GM23338 (cell line): ENCODE measurements at regions not wholly inside any gene's neighbourhood (a gene's known extent, or its start where the extent isn't known, plus 50 kb on each side); places are given as distances from the start of the nearest gene placed in this dataset.

Experiments
- ATAC-seq: fragments of 200-7000 bp; cut with Tn5 transposase; 3 replicates; pipeline ENCODE4 v1.9.1; 2020
- DNase-seq: peaks from one replicate; pipeline ENCODE4 v3.0.0-alpha.2; 2015; ENCODE audit warnings: low spot score
- H2AFZ ChIP-seq: fragments of 200-600 bp; sonication (generic); 2 replicates; pipeline ENCODE4 v1.8.0; 2016; ENCODE audit warnings: antibody characterized with exemption, mild to moderate bottlenecking, moderate library complexity
- H3F3A ChIP-seq: fragments of 200-600 bp; sonication (generic); replicated peaks from 2 replicates; pipeline ENCODE4 v1.8.0; 2017; ENCODE audit warnings: antibody characterized with exemption, mixed run types, low read depth
- H3K27ac ChIP-seq: fragments of 200-600 bp; sonication (generic); 2 replicates; pipeline ENCODE4 v1.6.1; 2016; ENCODE audit warnings: low read depth
- H3K27me3 ChIP-seq: fragments of 200-600 bp; sonication (generic); 2 replicates; pipeline ENCODE4 v1.8.0; 2016; ENCODE audit warnings: mild to moderate bottlenecking, mixed run types, moderate library complexity; ENCODE audit not compliant: insufficient read depth
- H3K36me3 ChIP-seq: fragments of 200-600 bp; sonication (generic); 2 replicates; pipeline ENCODE4 v1.8.0; 2016; ENCODE audit warnings: mild to moderate bottlenecking; ENCODE audit not compliant: insufficient read depth
- H3K4me1 ChIP-seq: fragments of 200-600 bp; sonication (generic); 2 replicates; pipeline ENCODE4 v1.8.0; 2016; ENCODE audit warnings: mild to moderate bottlenecking, moderate library complexity; ENCODE audit not compliant: insufficient read depth
- H3K4me2 ChIP-seq: fragments of 200-600 bp; sonication (generic); 2 replicates; pipeline ENCODE4 v1.7.1; 2017; ENCODE audit warnings: mixed run types
- H3K4me3 ChIP-seq: fragments of 200-600 bp; sonication (generic); 2 replicates; pipeline ENCODE4 v1.6.1; 2016; ENCODE audit warnings: mixed run types
- H3K79me2 ChIP-seq: fragments of 200-600 bp; sonication (generic); replicated peaks from 2 replicates; pipeline ENCODE4 v1.8.0; 2017; ENCODE audit warnings: mild to moderate bottlenecking; ENCODE audit not compliant: insufficient read depth
- H3K9me2 ChIP-seq: fragments of 200-600 bp; sonication (generic); 2 replicates; pipeline ENCODE4 v1.8.0; 2017; ENCODE audit not compliant: insufficient read depth
- H4K20me1 ChIP-seq: fragments of 200-600 bp; sonication (generic); replicated peaks from 2 replicates; pipeline ENCODE4 v1.8.0; 2017; ENCODE audit warnings: mild to moderate bottlenecking; ENCODE audit not compliant: insufficient read depth
- H3K27ac Mint-ChIP-seq: 2 replicates; pipeline ENCODE4 v1.8.0; 2020; ENCODE audit warnings: inconsistent platforms, mild to moderate bottlenecking, moderate library complexity, mixed read lengths
- H3K27me3 Mint-ChIP-seq: 3 replicates; pipeline ENCODE4 v1.8.0; 2022; ENCODE audit warnings: low read depth, mild to moderate bottlenecking, moderate library complexity, mixed read lengths, inconsistent platforms; ENCODE audit not compliant: insufficient read depth, poor library complexity
- H3K36me3 Mint-ChIP-seq: 3 replicates; pipeline ENCODE4 v1.8.0; 2021; ENCODE audit warnings: low read depth, mild to moderate bottlenecking, inconsistent platforms, moderate library complexity, mixed read lengths
- H3K4me1 Mint-ChIP-seq: 3 replicates; pipeline ENCODE4 v1.8.0; 2020; ENCODE audit warnings: mild to moderate bottlenecking, inconsistent platforms, mixed read lengths
- H3K4me3 Mint-ChIP-seq: 3 replicates; pipeline ENCODE4 v1.8.0; 2021; ENCODE audit warnings: moderate library complexity, mild to moderate bottlenecking, inconsistent platforms, mixed read lengths
- H3K9me3 Mint-ChIP-seq: 3 replicates; pipeline ENCODE4 v1.8.0; 2020; ENCODE audit warnings: moderate library complexity, mild to moderate bottlenecking, inconsistent platforms, mixed read lengths
- CREB1 ChIP-seq: fragments of 250-450 bp; sonication (Bioruptor Pico); IDR thresholded peaks from 2 replicates; pipeline ENCODE4 v1.5.0; 2020; ENCODE audit warnings: low read depth, mild to moderate bottlenecking, moderate library complexity
- EZH2 ChIP-seq: fragments of 200-600 bp; sonication (generic); IDR thresholded peaks from one replicate; pipeline ENCODE4 v1.8.0; 2017; ENCODE audit warnings: antibody characterized with exemption, mild to moderate bottlenecking, low read depth; ENCODE audit not compliant: unreplicated experiment
- EZH2phosphoT487 ChIP-seq: fragments of 200-600 bp; sonication (generic); IDR thresholded peaks from one replicate; pipeline ENCODE4 v1.8.1; 2018; ENCODE audit warnings: antibody characterized with exemption; ENCODE audit not compliant: unreplicated experiment
- JUNB ChIP-seq: IDR thresholded peaks from one replicate; pipeline ENCODE4 v1.6.1; 2016; ENCODE audit warnings: antibody characterized with exemption; ENCODE audit not compliant: unreplicated experiment
- NANOG ChIP-seq: IDR thresholded peaks from 2 replicates; pipeline ENCODE4 v1.6.1; 2016; ENCODE audit warnings: antibody characterized with exemption, borderline replicate concordance
- POLR2AphosphoS5 ChIP-seq: IDR thresholded peaks from 2 replicates; pipeline ENCODE4 v1.6.1; 2016; ENCODE audit warnings: antibody characterized with exemption, low read depth
- STAT1 ChIP-seq: IDR thresholded peaks from one replicate; pipeline ENCODE4 v1.6.1; 2016; ENCODE audit warnings: antibody characterized with exemption; ENCODE audit not compliant: unreplicated experiment
- ZNF114 ChIP-seq: fragments of 250-450 bp; sonication (Bioruptor Pico); IDR thresholded peaks from 2 replicates; pipeline ENCODE4 v1.5.0; 2020; ENCODE audit warnings: mild to moderate bottlenecking, moderate library complexity
- ZNF331 ChIP-seq: fragments of 250-450 bp; sonication (Bioruptor Pico); IDR thresholded peaks from 2 replicates; pipeline ENCODE4 v1.5.0; 2020; ENCODE audit warnings: low read depth, mild to moderate bottlenecking, moderate library complexity
- TF ChIP-seq, protein P1 (sequence below): IDR thresholded peaks from 2 replicates; pipeline ENCODE4 v1.6.1; 2016; ENCODE audit warnings: antibody characterized with exemption
- TF ChIP-seq, protein P2 (sequence below), 2 experiments: fragments of 200-600 bp in 1 of 2; sonication (generic) in 1 of 2; conservative IDR thresholded peaks; 2 replicates each; pipeline versions ENCODE4 v1.5.1 to v1.6.1; 2016 to 2017; ENCODE audit warnings: antibody characterized with exemption in 2 of 2, low read depth in 2 of 2, mild to moderate bottlenecking in 2 of 2, moderate library complexity in 1 of 2
- TF ChIP-seq, protein P3 (sequence below): IDR thresholded peaks from one replicate; pipeline ENCODE4 v1.6.1; 2018; ENCODE audit warnings: antibody characterized with exemption; ENCODE audit not compliant: unreplicated experiment
- TF ChIP-seq, protein P4 (sequence below): fragments of 250-450 bp; sonication (Bioruptor Pico); IDR thresholded peaks from 2 replicates; pipeline ENCODE4 v1.5.0; 2020; ENCODE audit warnings: mild to moderate bottlenecking, moderate library complexity

DNA sequence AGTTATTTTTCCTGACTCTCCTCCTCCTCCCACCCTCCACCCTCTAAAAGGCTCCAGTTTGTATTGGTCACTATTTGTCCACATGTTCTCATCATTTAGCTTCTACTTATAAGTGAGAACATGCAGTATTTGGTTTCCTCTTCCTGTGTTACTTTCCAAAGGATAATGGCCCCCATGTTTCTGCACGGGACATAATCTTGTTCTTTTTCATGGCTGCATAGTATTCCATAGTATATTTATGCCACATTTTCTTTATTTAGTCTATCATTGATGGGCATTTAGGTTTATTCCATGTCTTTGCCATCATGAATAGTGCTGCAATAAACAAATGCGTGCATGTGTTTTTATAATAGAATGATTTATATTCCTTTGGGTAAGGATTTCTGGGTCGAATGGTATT, 167.3 kb upstream of the GRID2 start:
- Histone ChIP-seq H3K4me1 (no peaks in the 10 kb centered on the region), H3K36me3 (0 out of 2 replicates have a peak, but pooled peaks cover 3% of the 10 kb centered on the region), H4K20me1 (no peaks in the 10 kb centered on the region), H3K4me2 (no peak overlapping the region), H3F3A (no peaks in the 10 kb centered on the region), H3K4me3 (no peak overlapping the region), H3K9me2 (no peaks in the 10 kb centered on the region), H3K27ac (no peak overlapping the region), H3K27me3 (no peaks in the 10 kb centered on the region), H3K79me2 (no peaks in the 10 kb centered on the region), H2AFZ (no peak overlapping the region)
- Mint-ChIP-seq H3K27ac (no peak overlapping the region), H3K4me3 (no peak overlapping the region), H3K27me3 (no peaks in the 10 kb centered on the region), H3K36me3 (0 out of 3 replicates have a peak, but pooled peaks cover 3% of the 10 kb centered on the region), H3K4me1 (no peaks in the 10 kb centered on the region), H3K9me3 (peaks cover 5% of the 10 kb centered on the region; the same call in 1 of the 3 replicates)
- DNase-seq (no peak), ATAC-seq (no peak)
- TF ChIP-seq POLR2AphosphoS5 (no peak), ZNF331 (CRISPR knock-in tag) (no peak), STAT1 (no peak), CREB1 (CRISPR knock-in tag) (no peak), EZH2phosphoT487 (no peak), NANOG (no peak), EZH2 (no peak), ZNF114 (CRISPR knock-in tag) (no peak), JUNB (no peak)
- TF ChIP-seq, protein P1, sequence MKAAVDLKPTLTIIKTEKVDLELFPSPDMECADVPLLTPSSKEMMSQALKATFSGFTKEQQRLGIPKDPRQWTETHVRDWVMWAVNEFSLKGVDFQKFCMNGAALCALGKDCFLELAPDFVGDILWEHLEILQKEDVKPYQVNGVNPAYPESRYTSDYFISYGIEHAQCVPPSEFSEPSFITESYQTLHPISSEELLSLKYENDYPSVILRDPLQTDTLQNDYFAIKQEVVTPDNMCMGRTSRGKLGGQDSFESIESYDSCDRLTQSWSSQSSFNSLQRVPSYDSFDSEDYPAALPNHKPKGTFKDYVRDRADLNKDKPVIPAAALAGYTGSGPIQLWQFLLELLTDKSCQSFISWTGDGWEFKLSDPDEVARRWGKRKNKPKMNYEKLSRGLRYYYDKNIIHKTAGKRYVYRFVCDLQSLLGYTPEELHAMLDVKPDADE: no peak
- TF ChIP-seq, protein P2, sequence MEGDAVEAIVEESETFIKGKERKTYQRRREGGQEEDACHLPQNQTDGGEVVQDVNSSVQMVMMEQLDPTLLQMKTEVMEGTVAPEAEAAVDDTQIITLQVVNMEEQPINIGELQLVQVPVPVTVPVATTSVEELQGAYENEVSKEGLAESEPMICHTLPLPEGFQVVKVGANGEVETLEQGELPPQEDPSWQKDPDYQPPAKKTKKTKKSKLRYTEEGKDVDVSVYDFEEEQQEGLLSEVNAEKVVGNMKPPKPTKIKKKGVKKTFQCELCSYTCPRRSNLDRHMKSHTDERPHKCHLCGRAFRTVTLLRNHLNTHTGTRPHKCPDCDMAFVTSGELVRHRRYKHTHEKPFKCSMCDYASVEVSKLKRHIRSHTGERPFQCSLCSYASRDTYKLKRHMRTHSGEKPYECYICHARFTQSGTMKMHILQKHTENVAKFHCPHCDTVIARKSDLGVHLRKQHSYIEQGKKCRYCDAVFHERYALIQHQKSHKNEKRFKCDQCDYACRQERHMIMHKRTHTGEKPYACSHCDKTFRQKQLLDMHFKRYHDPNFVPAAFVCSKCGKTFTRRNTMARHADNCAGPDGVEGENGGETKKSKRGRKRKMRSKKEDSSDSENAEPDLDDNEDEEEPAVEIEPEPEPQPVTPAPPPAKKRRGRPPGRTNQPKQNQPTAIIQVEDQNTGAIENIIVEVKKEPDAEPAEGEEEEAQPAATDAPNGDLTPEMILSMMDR (conservative IDR thresholded peaks at IDR 0.05; ENCODE audit: low read depth in 2 of 2): no peak
- TF ChIP-seq, protein P3, sequence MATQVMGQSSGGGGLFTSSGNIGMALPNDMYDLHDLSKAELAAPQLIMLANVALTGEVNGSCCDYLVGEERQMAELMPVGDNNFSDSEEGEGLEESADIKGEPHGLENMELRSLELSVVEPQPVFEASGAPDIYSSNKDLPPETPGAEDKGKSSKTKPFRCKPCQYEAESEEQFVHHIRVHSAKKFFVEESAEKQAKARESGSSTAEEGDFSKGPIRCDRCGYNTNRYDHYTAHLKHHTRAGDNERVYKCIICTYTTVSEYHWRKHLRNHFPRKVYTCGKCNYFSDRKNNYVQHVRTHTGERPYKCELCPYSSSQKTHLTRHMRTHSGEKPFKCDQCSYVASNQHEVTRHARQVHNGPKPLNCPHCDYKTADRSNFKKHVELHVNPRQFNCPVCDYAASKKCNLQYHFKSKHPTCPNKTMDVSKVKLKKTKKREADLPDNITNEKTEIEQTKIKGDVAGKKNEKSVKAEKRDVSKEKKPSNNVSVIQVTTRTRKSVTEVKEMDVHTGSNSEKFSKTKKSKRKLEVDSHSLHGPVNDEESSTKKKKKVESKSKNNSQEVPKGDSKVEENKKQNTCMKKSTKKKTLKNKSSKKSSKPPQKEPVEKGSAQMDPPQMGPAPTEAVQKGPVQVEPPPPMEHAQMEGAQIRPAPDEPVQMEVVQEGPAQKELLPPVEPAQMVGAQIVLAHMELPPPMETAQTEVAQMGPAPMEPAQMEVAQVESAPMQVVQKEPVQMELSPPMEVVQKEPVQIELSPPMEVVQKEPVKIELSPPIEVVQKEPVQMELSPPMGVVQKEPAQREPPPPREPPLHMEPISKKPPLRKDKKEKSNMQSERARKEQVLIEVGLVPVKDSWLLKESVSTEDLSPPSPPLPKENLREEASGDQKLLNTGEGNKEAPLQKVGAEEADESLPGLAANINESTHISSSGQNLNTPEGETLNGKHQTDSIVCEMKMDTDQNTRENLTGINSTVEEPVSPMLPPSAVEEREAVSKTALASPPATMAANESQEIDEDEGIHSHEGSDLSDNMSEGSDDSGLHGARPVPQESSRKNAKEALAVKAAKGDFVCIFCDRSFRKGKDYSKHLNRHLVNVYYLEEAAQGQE: no peak
- TF ChIP-seq, protein P4, sequence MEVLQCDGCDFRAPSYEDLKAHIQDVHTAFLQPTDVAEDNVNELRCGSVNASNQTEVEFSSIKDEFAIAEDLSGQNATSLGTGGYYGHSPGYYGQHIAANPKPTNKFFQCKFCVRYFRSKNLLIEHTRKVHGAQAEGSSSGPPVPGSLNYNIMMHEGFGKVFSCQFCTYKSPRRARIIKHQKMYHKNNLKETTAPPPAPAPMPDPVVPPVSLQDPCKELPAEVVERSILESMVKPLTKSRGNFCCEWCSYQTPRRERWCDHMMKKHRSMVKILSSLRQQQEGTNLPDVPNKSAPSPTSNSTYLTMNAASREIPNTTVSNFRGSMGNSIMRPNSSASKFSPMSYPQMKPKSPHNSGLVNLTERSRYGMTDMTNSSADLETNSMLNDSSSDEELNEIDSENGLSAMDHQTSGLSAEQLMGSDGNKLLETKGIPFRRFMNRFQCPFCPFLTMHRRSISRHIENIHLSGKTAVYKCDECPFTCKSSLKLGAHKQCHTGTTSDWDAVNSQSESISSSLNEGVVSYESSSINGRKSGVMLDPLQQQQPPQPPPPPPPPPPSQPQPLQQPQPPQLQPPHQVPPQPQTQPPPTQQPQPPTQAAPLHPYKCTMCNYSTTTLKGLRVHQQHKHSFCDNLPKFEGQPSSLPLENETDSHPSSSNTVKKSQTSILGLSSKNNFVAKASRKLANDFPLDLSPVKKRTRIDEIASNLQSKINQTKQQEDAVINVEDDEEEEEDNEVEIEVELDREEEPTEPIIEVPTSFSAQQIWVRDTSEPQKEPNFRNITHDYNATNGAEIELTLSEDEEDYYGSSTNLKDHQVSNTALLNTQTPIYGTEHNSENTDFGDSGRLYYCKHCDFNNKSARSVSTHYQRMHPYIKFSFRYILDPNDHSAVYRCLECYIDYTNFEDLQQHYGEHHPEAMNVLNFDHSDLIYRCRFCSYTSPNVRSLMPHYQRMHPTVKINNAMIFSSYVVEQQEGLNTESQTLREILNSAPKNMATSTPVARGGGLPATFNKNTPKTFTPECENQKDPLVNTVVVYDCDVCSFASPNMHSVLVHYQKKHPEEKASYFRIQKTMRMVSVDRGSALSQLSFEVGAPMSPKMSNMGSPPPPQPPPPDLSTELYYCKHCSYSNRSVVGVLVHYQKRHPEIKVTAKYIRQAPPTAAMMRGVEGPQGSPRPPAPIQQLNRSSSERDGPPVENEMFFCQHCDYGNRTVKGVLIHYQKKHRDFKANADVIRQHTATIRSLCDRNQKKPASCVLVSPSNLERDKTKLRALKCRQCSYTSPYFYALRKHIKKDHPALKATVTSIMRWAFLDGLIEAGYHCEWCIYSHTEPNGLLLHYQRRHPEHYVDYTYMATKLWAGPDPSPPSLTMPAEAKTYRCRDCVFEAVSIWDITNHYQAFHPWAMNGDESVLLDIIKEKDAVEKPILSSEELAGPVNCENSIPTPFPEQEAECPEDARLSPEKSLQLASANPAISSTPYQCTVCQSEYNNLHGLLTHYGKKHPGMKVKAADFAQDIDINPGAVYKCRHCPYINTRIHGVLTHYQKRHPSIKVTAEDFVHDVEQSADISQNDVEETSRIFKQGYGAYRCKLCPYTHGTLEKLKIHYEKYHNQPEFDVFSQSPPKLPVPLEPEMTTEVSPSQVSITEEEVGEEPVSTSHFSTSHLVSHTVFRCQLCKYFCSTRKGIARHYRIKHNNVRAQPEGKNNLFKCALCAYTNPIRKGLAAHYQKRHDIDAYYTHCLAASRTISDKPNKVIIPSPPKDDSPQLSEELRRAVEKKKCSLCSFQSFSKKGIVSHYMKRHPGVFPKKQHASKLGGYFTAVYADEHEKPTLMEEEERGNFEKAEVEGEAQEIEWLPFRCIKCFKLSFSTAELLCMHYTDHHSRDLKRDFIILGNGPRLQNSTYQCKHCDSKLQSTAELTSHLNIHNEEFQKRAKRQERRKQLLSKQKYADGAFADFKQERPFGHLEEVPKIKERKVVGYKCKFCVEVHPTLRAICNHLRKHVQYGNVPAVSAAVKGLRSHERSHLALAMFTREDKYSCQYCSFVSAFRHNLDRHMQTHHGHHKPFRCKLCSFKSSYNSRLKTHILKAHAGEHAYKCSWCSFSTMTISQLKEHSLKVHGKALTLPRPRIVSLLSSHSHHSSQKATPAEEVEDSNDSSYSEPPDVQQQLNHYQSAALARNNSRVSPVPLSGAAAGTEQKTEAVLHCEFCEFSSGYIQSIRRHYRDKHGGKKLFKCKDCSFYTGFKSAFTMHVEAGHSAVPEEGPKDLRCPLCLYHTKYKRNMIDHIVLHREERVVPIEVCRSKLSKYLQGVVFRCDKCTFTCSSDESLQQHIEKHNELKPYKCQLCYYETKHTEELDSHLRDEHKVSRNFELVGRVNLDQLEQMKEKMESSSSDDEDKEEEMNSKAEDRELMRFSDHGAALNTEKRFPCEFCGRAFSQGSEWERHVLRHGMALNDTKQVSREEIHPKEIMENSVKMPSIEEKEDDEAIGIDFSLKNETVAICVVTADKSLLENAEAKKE (CRISPR knock-in tag): no peak
